Trophoblast cell (in vitro differentiated cells and primary cell): ENCODE measurements at regions not wholly inside any gene's neighbourhood (a gene's known extent, or its start where the extent isn't known, plus 50 kb on each side); places are given as distances from the start of the nearest gene placed in this dataset.

Source experiments
- DNase-seq, 2 donors: peaks; one replicate each; pipeline ENCODE4 v3.0.0-alpha.2; 2016
- H2AFZ ChIP-seq: 2 replicates; pipeline ENCODE4 v1.6.1; 2013; ENCODE audit warnings: low read length, moderate library complexity, mild to moderate bottlenecking; ENCODE audit not compliant: insufficient read depth, poor library complexity
- H2AK5ac ChIP-seq: 2 replicates; pipeline ENCODE4 v1.6.1; 2013; ENCODE audit warnings: mild to moderate bottlenecking, low read length
- H2BK120ac ChIP-seq: 2 replicates; pipeline ENCODE4 v1.6.1; 2013; ENCODE audit warnings: low read length, mild to moderate bottlenecking, moderate library complexity; ENCODE audit not compliant: insufficient read depth, poor library complexity
- H2BK12ac ChIP-seq: 2 replicates; pipeline ENCODE4 v1.6.1; 2013; ENCODE audit warnings: mild to moderate bottlenecking, low read length, moderate library complexity
- H2BK5ac ChIP-seq: 2 replicates; pipeline ENCODE4 v1.6.1; 2013; ENCODE audit warnings: low read length, low read depth, moderate library complexity, mild to moderate bottlenecking; ENCODE audit not compliant: poor library complexity
- H3K14ac ChIP-seq: 2 replicates; pipeline ENCODE4 v1.6.1; 2013; ENCODE audit warnings: mild to moderate bottlenecking, low read length
- H3K18ac ChIP-seq: 2 replicates; pipeline ENCODE4 v1.6.1; 2013; ENCODE audit warnings: mild to moderate bottlenecking, low read length
- H3K23ac ChIP-seq: 2 replicates; pipeline ENCODE4 v1.6.1; 2013; ENCODE audit warnings: low read length
- H3K27ac ChIP-seq: 2 replicates; pipeline ENCODE4 v1.5.1; 2013; ENCODE audit warnings: low read depth, mild to moderate bottlenecking, inconsistent platforms, low read length, moderate library complexity
- H3K27me3 ChIP-seq: 2 replicates; pipeline ENCODE4 v1.6.1; 2013; ENCODE audit warnings: inconsistent platforms, mild to moderate bottlenecking, low read length, moderate library complexity; ENCODE audit not compliant: insufficient read depth
- H3K36me3 ChIP-seq, 2 experiments: 1 replicate in 1 of 2; 2 replicates in 1 of 2; pipeline ENCODE4 v1.6.1; 2013; ENCODE audit warnings: low read length in 2 of 2, mild to moderate bottlenecking in 2 of 2, moderate library complexity in 1 of 2; ENCODE audit not compliant: insufficient read depth in 2 of 2, control insufficient read depth in 1 of 2
- H3K4ac ChIP-seq: 2 replicates; pipeline ENCODE4 v1.6.1; 2013; ENCODE audit warnings: low read depth, mild to moderate bottlenecking, low read length, moderate library complexity
- H3K4me1 ChIP-seq, 2 experiments: 1 replicate in 1 of 2; 2 replicates in 1 of 2; pipeline ENCODE4 v1.6.1; 2013; ENCODE audit warnings: low read length in 2 of 2, mild to moderate bottlenecking in 2 of 2, moderate library complexity in 1 of 2; ENCODE audit not compliant: insufficient read depth in 2 of 2, control insufficient read depth in 1 of 2
- H3K4me2 ChIP-seq: 2 replicates; pipeline ENCODE4 v1.6.1; 2013; ENCODE audit warnings: inconsistent platforms, mild to moderate bottlenecking, low read length, moderate library complexity
- H3K4me3 ChIP-seq: 2 replicates; pipeline ENCODE4 v1.5.1; 2013; ENCODE audit warnings: mild to moderate bottlenecking, low read depth, low read length, inconsistent platforms
- H3K79me1 ChIP-seq: one replicate; pipeline ENCODE4 v1.6.1; 2013; ENCODE audit warnings: low read length
- H3K79me2 ChIP-seq: 2 replicates; pipeline ENCODE4 v1.6.1; 2013; ENCODE audit warnings: low read length, mild to moderate bottlenecking; ENCODE audit not compliant: control insufficient read depth, insufficient read depth, poor library complexity
- H3K9ac ChIP-seq: 2 replicates; pipeline ENCODE4 v1.6.1; 2013; ENCODE audit warnings: mild to moderate bottlenecking, low read length
- H3K9me3 ChIP-seq: 2 replicates; pipeline ENCODE4 v1.6.1; 2013; ENCODE audit warnings: low read depth, mild to moderate bottlenecking, control low read depth, inconsistent platforms, low read length; ENCODE audit not compliant: insufficient read depth
- H4K12ac ChIP-seq: 2 replicates; pipeline ENCODE4 v1.6.1; 2013; ENCODE audit warnings: low read depth, mild to moderate bottlenecking, low read length, moderate library complexity
- H4K8ac ChIP-seq: 2 replicates; pipeline ENCODE4 v1.6.1; 2013; ENCODE audit warnings: low read depth, mild to moderate bottlenecking, low read length, moderate library complexity
- H4K91ac ChIP-seq: one replicate; pipeline ENCODE4 v1.6.1; 2013; ENCODE audit warnings: low read depth, mild to moderate bottlenecking, low read length, moderate library complexity
- WGBS: extraction: QIAGEN DNeasy Blood & Tissue Kit; methylation state at CpG from one replicate; pipeline ENCODE4 v1.1.7; 2013; ENCODE audit warnings: missing lambda C conversion rate; ENCODE audit not compliant: insufficient read length, insufficient coverage; ENCODE audit errors: extremely low coverage; 5-methylcytosine and 5-hydroxymethylcytosine counted together

GRCh38 chr4:41324861-41325260 lies 68.1 kb downstream of the UCHL1 start:
- H4K91ac ChIP-seq, result no peak overlapping the region
- H4K8ac ChIP-seq, result no peak overlapping the region
- no peak overlapping the region for H3K27ac ChIP-seq
- H3K79me2 ChIP-seq, result no peaks in the 10 kb centered on the region
- no peak overlapping the region for H2AK5ac ChIP-seq
- no peak overlapping the region for H3K4ac ChIP-seq
- H3K18ac ChIP-seq, result no peak overlapping the region
- H2BK12ac ChIP-seq, result no peak overlapping the region
- no peaks in the 10 kb centered on the region for H3K9me3 ChIP-seq
- peaks cover 3% of the 10 kb centered on the region for H3K79me1 ChIP-seq
- no peak overlapping the region for H3K14ac ChIP-seq
- no peak for DNase-seq
- H2BK5ac ChIP-seq, result no peak overlapping the region
- H3K4me3 ChIP-seq, result no peak overlapping the region
- no peaks in the 10 kb centered on the region for H3K36me3 ChIP-seq
- no peak overlapping the region for H4K12ac ChIP-seq
- H3K23ac ChIP-seq, result no peak overlapping the region
- H2BK120ac ChIP-seq, result peak overlapping the region; percentile 5
- H3K4me1 ChIP-seq, result peaks cover 3 to 10% of the 10 kb centered on the region in 2 experiments
- H3K27me3 ChIP-seq, result no peaks in the 10 kb centered on the region
- H3K4me2 ChIP-seq, result no peak overlapping the region
- no peak overlapping the region for H3K9ac ChIP-seq
- WGBS, result no CpG with 5 or more reads among the region's 6 CpGs
- no peak overlapping the region for H2AFZ ChIP-seq

GRCh38 chr4:41325901-41326300 lies 69.2 kb downstream of the UCHL1 start:
- no peak overlapping the region for H3K27ac ChIP-seq
- H3K18ac ChIP-seq, result no peak overlapping the region
- H3K4me2 ChIP-seq, result no peak overlapping the region
- H3K9ac ChIP-seq, result no peak overlapping the region
- H3K4me1 ChIP-seq, result peaks cover 3 to 5% of the 10 kb centered on the region in 2 experiments
- H3K36me3 ChIP-seq, result no peaks in the 10 kb centered on the region
- H2BK5ac ChIP-seq, result no peak overlapping the region
- H3K4me3 ChIP-seq, result no peak overlapping the region
- no peak overlapping the region for H4K8ac ChIP-seq
- no peak overlapping the region for H3K14ac ChIP-seq
- no peaks in the 10 kb centered on the region for H3K27me3 ChIP-seq
- H2AK5ac ChIP-seq, result no peak overlapping the region
- H2BK12ac ChIP-seq, result no peak overlapping the region
- H3K9me3 ChIP-seq, result no peaks in the 10 kb centered on the region
- no peak overlapping the region for H3K4ac ChIP-seq
- no peak for DNase-seq
- H2AFZ ChIP-seq, result no peak overlapping the region
- H4K91ac ChIP-seq, result no peak overlapping the region
- H3K79me2 ChIP-seq, result no peaks in the 10 kb centered on the region
- no peak overlapping the region for H4K12ac ChIP-seq
- H3K79me1 ChIP-seq, result peaks cover 3% of the 10 kb centered on the region
- no peak overlapping the region for H3K23ac ChIP-seq
- H2BK120ac ChIP-seq, result no peak overlapping the region

GRCh38 chr4:41326776-41327175 lies 70.0 kb downstream of the UCHL1 start:
- Histone ChIP-seq H3K27me3 (no peaks in the 10 kb centered on the region), H3K27ac (no peak overlapping the region), H2BK5ac (no peak overlapping the region), H3K4ac (no peak overlapping the region), H3K4me2 (no peak overlapping the region), H2AFZ (no peak overlapping the region), H3K18ac (no peak overlapping the region), H4K8ac (no peak overlapping the region), H3K14ac (no peak overlapping the region), H4K91ac (no peak overlapping the region), H2BK12ac (no peak overlapping the region), H2AK5ac (no peak overlapping the region), H3K79me1 (peaks cover 3% of the 10 kb centered on the region), H3K36me3 (no peaks in the 10 kb centered on the region), H3K9me3 (no peaks in the 10 kb centered on the region), H3K23ac (no peak overlapping the region), H3K79me2 (no peaks in the 10 kb centered on the region), H3K9ac (no peak overlapping the region), H3K4me1 (peaks cover 3 to 5% of the 10 kb centered on the region in 2 experiments), H4K12ac (no peak overlapping the region), H2BK120ac (no peak overlapping the region), H3K4me3 (no peak overlapping the region)
- WGBS, result no CpG with 5 or more reads among the region's 1 CpG
- no peak for DNase-seq

GRCh38 chr4:41327770-41328169 lies 71.0 kb downstream of the UCHL1 start:
- H3K18ac ChIP-seq, result no peak overlapping the region
- no peak overlapping the region for H3K23ac ChIP-seq
- H3K4ac ChIP-seq, result no peak overlapping the region
- H2BK12ac ChIP-seq, result no peak overlapping the region
- H3K36me3 ChIP-seq, result no peaks in the 10 kb centered on the region
- H2AK5ac ChIP-seq, result no peak overlapping the region
- no peak overlapping the region for H3K9ac ChIP-seq
- H3K27ac ChIP-seq, result no peak overlapping the region
- H3K4me2 ChIP-seq, result no peak overlapping the region
- no CpG with 5 or more reads among the region's 6 CpGs for WGBS
- H2BK5ac ChIP-seq, result no peak overlapping the region
- H4K91ac ChIP-seq, result no peak overlapping the region
- H3K79me1 ChIP-seq, result peaks cover 3% of the 10 kb centered on the region
- H3K9me3 ChIP-seq, result no peaks in the 10 kb centered on the region
- no peak overlapping the region for H3K4me3 ChIP-seq
- no peaks in the 10 kb centered on the region for H3K79me2 ChIP-seq
- no peak overlapping the region for H2AFZ ChIP-seq
- no peak overlapping the region for H3K14ac ChIP-seq
- no peaks in the 10 kb centered on the region for H3K27me3 ChIP-seq
- H3K4me1 ChIP-seq, result peaks cover 3 to 5% of the 10 kb centered on the region in 2 experiments
- no peak for DNase-seq
- H4K8ac ChIP-seq, result no peak overlapping the region
- no peak overlapping the region for H4K12ac ChIP-seq
- H2BK120ac ChIP-seq, result no peak overlapping the region
